Chondrocyte (in vitro differentiated cells): ENCODE measurements at regions not wholly inside any gene's neighbourhood (a gene's known extent, or its start where the extent isn't known, plus 50 kb on each side); places are given as distances from the start of the nearest gene placed in this dataset.

Source experiments
- DNase-seq: peaks from one replicate; pipeline ENCODE4 v3.0.0; 2021; ENCODE audit warnings: mixed read lengths, low spot score
- H3K27ac Mint-ChIP-seq: one replicate; pipeline ENCODE4 v1.8.0; 2021; ENCODE audit warnings: mild to moderate bottlenecking, moderate library complexity, mixed read lengths; ENCODE audit not compliant: unreplicated experiment
- H3K27me3 Mint-ChIP-seq: 2 replicates; pipeline ENCODE4 v1.8.0; 2021; ENCODE audit warnings: low read depth, mixed read lengths
- H3K36me3 Mint-ChIP-seq: 2 replicates; pipeline ENCODE4 v1.8.0; 2021; ENCODE audit warnings: low read depth, mixed read lengths
- H3K4me1 Mint-ChIP-seq: 2 replicates; pipeline ENCODE4 v1.8.0; 2021; ENCODE audit warnings: low read depth, mild to moderate bottlenecking, mixed read lengths
- H3K4me3 Mint-ChIP-seq: one replicate; pipeline ENCODE4 v1.8.0; 2021; ENCODE audit warnings: mild to moderate bottlenecking, moderate library complexity, mixed read lengths; ENCODE audit not compliant: unreplicated experiment
- H3K9me3 Mint-ChIP-seq: 2 replicates; pipeline ENCODE4 v1.8.0; 2021; ENCODE audit warnings: low read depth, mixed read lengths
- CTCF ChIP-seq: fragments of 200-600 bp; sonication (generic); IDR thresholded peaks from 2 replicates; pipeline ENCODE4 v1.5.0; 2021; ENCODE audit warnings: antibody characterized with exemption, mild to moderate bottlenecking, moderate library complexity

- no peak for TF ChIP-seq CTCF
- H3K36me3 Mint-ChIP-seq: no peaks in the 10 kb centered on the region
- no peak overlapping the region for H3K4me3 Mint-ChIP-seq
These were observed 63.6 kb upstream of the SYNCRIP start for GRCh38 chr6:85706272-85706671.

GRCh38 chr6:85705220-85705619 is 62.5 kb upstream of the SYNCRIP start:
- Mint-ChIP-seq H3K27ac (no peak overlapping the region), H3K36me3 (no peaks in the 10 kb centered on the region), H3K4me3 (no peak overlapping the region), H3K4me1 (no peaks in the 10 kb centered on the region), H3K27me3 (no peaks in the 10 kb centered on the region), H3K9me3 (peaks cover 5% of the 10 kb centered on the region)
- DNase-seq: no peak
- TF ChIP-seq CTCF: no peak

More at GRCh38 chr6:85706272-85706671, 63.6 kb upstream of the SYNCRIP start:
- peaks cover 9% of the 10 kb centered on the region for H3K9me3 Mint-ChIP-seq
- no peak for DNase-seq
- no peaks in the 10 kb centered on the region for H3K4me1 Mint-ChIP-seq
- H3K27me3 Mint-ChIP-seq: no peaks in the 10 kb centered on the region
- no peak overlapping the region for H3K27ac Mint-ChIP-seq

- Mint-ChIP-seq H3K36me3 (no peaks in the 10 kb centered on the region), H3K27ac (no peak overlapping the region), H3K4me1 (no peaks in the 10 kb centered on the region), H3K9me3 (peaks cover 9% of the 10 kb centered on the region), H3K4me3 (no peak overlapping the region), H3K27me3 (no peaks in the 10 kb centered on the region)
- no peak for TF ChIP-seq CTCF
- DNase-seq: no peak
These were observed 60.7 kb upstream of the SYNCRIP start for GRCh38 chr6:85703406-85703805.
